ENCODE measurements at regions not wholly inside any gene's neighbourhood (a gene's known extent, or its start where the extent isn't known, plus 50 kb on each side); places are given as distances from the start of the nearest gene placed in this dataset.
"Not testable (repeated sequence)": the region's sequence is repeated elsewhere in the genome, so short reads cannot be mapped to it uniquely, and the experiment has no call there.

GRCh38 chr3:11904157-11904556, 57.5 kb upstream of the TAMM41 start:
- no peak for DNase-seq (ENCODE audit: insufficient read length, low spot score)
- no peak for FAIRE-seq
- TF ChIP-seq CTCF (IDR thresholded peaks at IDR 0.05; ENCODE audit: insufficient read depth, missing control alignments), result no peak

GRCh38 chr3:11906407-11906806, 59.7 kb upstream of the TAMM41 start:
- FAIRE-seq (no peak), DNase-seq (ENCODE audit: insufficient read length, low spot score) (no peak)
- TF ChIP-seq CTCF (IDR thresholded peaks at IDR 0.05; ENCODE audit: insufficient read depth, missing control alignments), result no peak

GRCh38 chr3:11907667-11908660, 61.3 kb upstream of the TAMM41 start:
- TF ChIP-seq CTCF (IDR thresholded peaks at IDR 0.05; ENCODE audit: insufficient read depth, missing control alignments), result no peak
- DNase-seq (ENCODE audit: insufficient read length, low spot score) (no peak), FAIRE-seq (no peak)

GRCh38 chr3:11908981-11909698, 62.5 kb upstream of the TAMM41 start:
- no peak for DNase-seq (ENCODE audit: insufficient read length, low spot score)
- FAIRE-seq, result no peak
- TF ChIP-seq CTCF (IDR thresholded peaks at IDR 0.05; ENCODE audit: insufficient read depth, missing control alignments), result no peak

- no peak for TF ChIP-seq CTCF (IDR thresholded peaks at IDR 0.05; ENCODE audit: insufficient read depth, missing control alignments)
- DNase-seq (ENCODE audit: insufficient read length, low spot score) (no peak), FAIRE-seq (no peak)
Observed at GRCh38 chr3:11909726-11910125, 63.0 kb upstream of the TAMM41 start.

- not testable (repeated sequence) for DNase-seq (ENCODE audit: insufficient read length, low spot score); FAIRE-seq
Observed at GRCh38 chr3:11910216-11910930, 63.7 kb upstream of the TAMM41 start.

GRCh38 chr3:11910971-11911531, 64.4 kb upstream of the TAMM41 start:
- no peak for TF ChIP-seq CTCF (IDR thresholded peaks at IDR 0.05; ENCODE audit: insufficient read depth, missing control alignments)
- DNase-seq (ENCODE audit: insufficient read length, low spot score) (no peak), FAIRE-seq (no peak)

- not testable (repeated sequence) for DNase-seq (ENCODE audit: insufficient read length, low spot score); FAIRE-seq
Observed at GRCh38 chr3:11911887-11912286, 65.2 kb upstream of the TAMM41 start.
